Testis (tissue), 2 donors: ENCODE measurements at regions not wholly inside any gene's neighbourhood (a gene's known extent, or its start where the extent isn't known, plus 50 kb on each side); places are given as distances from the start of the nearest gene placed in this dataset.

Experiments used
- DNase-seq: peaks from one replicate; pipeline ENCODE4 v3.0.0-alpha.2; 2019
- H3K27ac ChIP-seq, 2 donors: fragments of 200-600 bp; sonication (generic); one replicate each; pipeline ENCODE4 v1.5.1; 2019
- H3K27me3 ChIP-seq: fragments of 200-600 bp; sonication (generic); one replicate; pipeline ENCODE4 v1.5.1; 2019
- H3K36me3 ChIP-seq: fragments of 200-600 bp; sonication (generic); one replicate; pipeline ENCODE4 v1.5.1; 2017; ENCODE audit warnings: low read depth; ENCODE audit errors: missing control alignments
- H3K4me1 ChIP-seq: fragments of 200-600 bp; sonication (generic); one replicate; pipeline ENCODE4 v1.5.1; 2019
- H3K4me3 ChIP-seq, 2 donors: fragments of 200-600 bp; sonication (generic); one replicate each; pipeline ENCODE4 v1.5.1; 2017 to 2019
- H3K9me3 ChIP-seq: fragments of 200-600 bp; sonication (generic); one replicate; pipeline ENCODE4 v1.5.1; 2017
- CTCF ChIP-seq, 3 experiments: fragments of 450-650 bp in 2 of 3; fragments of 200-600 bp in 1 of 3; sonication (generic) in 1 of 3; IDR thresholded peaks; one replicate each; pipeline ENCODE4 v1.5.1; 2016 to 2019; ENCODE audit warnings: antibody characterized with exemption in 3 of 3, mild to moderate bottlenecking in 2 of 3, moderate library complexity in 1 of 3
- POLR2A ChIP-seq: fragments of 450-650 bp; IDR thresholded peaks from one replicate; pipeline ENCODE4 v1.6.1; 2017; ENCODE audit warnings: antibody characterized with exemption, mild to moderate bottlenecking, moderate library complexity
- WGBS, 2 donors: methylation state at CpG; one replicate each; pipeline ENCODE4 v1.1.5; 2018; 5-methylcytosine and 5-hydroxymethylcytosine counted together
- intact Hi-C: fragments of 100-400 bp; cut with DNase I; formaldehyde crosslinking; loops from one replicate; pipeline ENCODE4 v1.15.1; 2023; ENCODE audit warnings: low total_unique reads

DNA sequence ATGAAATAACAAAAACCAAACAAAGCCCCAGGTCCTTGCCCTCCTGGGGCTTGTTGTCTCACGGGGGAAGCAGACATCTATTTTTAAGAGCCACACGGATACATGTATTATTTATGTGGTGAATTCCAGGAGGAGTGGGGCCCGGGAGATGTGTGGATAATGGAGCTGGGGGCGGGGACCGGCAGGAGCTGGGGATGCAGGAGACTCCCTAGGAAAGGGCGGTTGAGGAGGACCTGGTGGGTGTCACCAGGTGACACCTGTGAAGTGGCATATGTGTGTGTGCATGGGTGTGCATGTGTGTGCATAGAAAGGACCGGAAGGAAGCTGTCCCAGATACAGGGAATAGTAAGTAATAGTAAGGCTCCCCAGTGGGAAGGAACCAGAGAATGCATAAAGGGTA, 148.9 kb downstream of the URI1 start:
- Histone ChIP-seq H3K4me1 (no peaks in the 10 kb centered on the region), H3K27me3 (no peaks in the 10 kb centered on the region), H3K4me3 (no peak overlapping the region), H3K9me3 (no peaks in the 10 kb centered on the region), H3K27ac (no peak overlapping the region), H3K36me3 (no peaks in the 10 kb centered on the region)
- DNase-seq, result no peak
- intact Hi-C loops, result no loop called here
- 69 to 88% methylated on average over 7 of the region's 7 CpGs for WGBS, 2 donors
- TF ChIP-seq CTCF (IDR thresholded peaks at IDR 0.05), result no peak
- TF ChIP-seq POLR2A, result no peak

- DNase-seq, result no peak
- H3K36me3 ChIP-seq, result no peaks in the 10 kb centered on the region
- WGBS, 2 donors, result 79 to 92% methylated on average over 3 to 10 of the region's 10 CpGs
- H3K27me3 ChIP-seq, result no peaks in the 10 kb centered on the region
- H3K4me1 ChIP-seq, result no peaks in the 10 kb centered on the region
- H3K9me3 ChIP-seq, result no peaks in the 10 kb centered on the region
- intact Hi-C loops, result no loop called here
- H3K27ac ChIP-seq, result no peak overlapping the region
- TF ChIP-seq CTCF (IDR thresholded peaks at IDR 0.05) (no peak), POLR2A (no peak)
- H3K4me3 ChIP-seq, result no peak overlapping the region
These were observed 149.4 kb downstream of the URI1 start for GRCh38 chr19:30091456-30091855.

DNA sequence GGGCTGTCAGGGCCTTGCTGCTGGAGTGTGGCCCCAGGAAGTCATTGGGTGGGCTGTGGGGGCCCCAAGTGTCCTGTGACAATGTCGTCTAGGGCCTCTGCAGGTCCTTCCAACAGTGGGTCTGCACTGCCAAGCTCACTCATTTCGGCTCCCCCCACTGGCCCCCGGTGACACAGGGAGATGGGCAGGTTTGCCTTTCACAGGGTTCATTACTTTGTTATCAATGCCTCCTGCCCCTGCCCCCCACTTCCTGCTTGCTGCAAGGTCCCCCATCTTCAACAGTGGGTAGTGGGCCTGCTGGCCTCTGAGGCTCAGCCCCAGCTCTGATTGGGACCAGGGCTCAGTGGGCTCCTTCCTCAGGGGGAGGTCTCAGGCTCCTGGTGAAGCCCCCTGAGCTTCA, 149.8 kb downstream of the URI1 start:
- WGBS, 2 donors, result 91% methylated on average over 3 of the region's 3 CpGs; no CpG with 5 or more reads in 1 of the 2 donors
- TF ChIP-seq CTCF (IDR thresholded peaks at IDR 0.05), result no peak
- no peak for TF ChIP-seq POLR2A
- Histone ChIP-seq H3K4me3 (no peak overlapping the region), H3K9me3 (no peaks in the 10 kb centered on the region), H3K4me1 (no peaks in the 10 kb centered on the region), H3K27me3 (no peaks in the 10 kb centered on the region), H3K36me3 (no peaks in the 10 kb centered on the region), H3K27ac (no peak overlapping the region)
- DNase-seq, result no peak
- intact Hi-C loops, result no loop called here

- intact Hi-C loops, result no loop called here
These were observed 150.9 kb downstream of the URI1 start for GRCh38 chr19:30092721-30093569.

More at GRCh38 chr19:30092721-30093569, 150.9 kb downstream of the URI1 start:
- Histone ChIP-seq H3K4me3 (no peak overlapping the region), H3K4me1 (no peaks in the 10 kb centered on the region), H3K9me3 (no peaks in the 10 kb centered on the region), H3K36me3 (no peaks in the 10 kb centered on the region), H3K27me3 (no peaks in the 10 kb centered on the region), H3K27ac (no peak overlapping the region)
- WGBS, 2 donors, result 83 to 92% methylated on average over 13 to 14 of the region's 14 CpGs
- DNase-seq, result no peak
- TF ChIP-seq CTCF (IDR thresholded peaks at IDR 0.05), result no peak
- TF ChIP-seq POLR2A, result no peak
